Adipocyte (in vitro differentiated cells): ENCODE measurements at regions not wholly inside any gene's neighbourhood (a gene's known extent, or its start where the extent isn't known, plus 50 kb on each side); places are given as distances from the start of the nearest gene placed in this dataset.
A peak's percentile ranks its signal among the peaks of the same experiment; 100 is the strongest.
"Not testable (repeated sequence)": the region's sequence is repeated elsewhere in the genome, so short reads cannot be mapped to it uniquely, and the experiment has no call there.

Experiments used
- DNase-seq: peaks from one replicate; pipeline ENCODE4 v3.0.0-alpha.2; 2015; ENCODE audit warnings: low read depth
- H3K27me3 ChIP-seq: replicated peaks from 2 replicates; pipeline ENCODE4 v1.7.0; 2013; ENCODE audit warnings: mild to moderate bottlenecking, low read length, moderate library complexity; ENCODE audit not compliant: control insufficient read depth, insufficient read depth
- H3K36me3 ChIP-seq: 2 replicates; pipeline ENCODE4 v1.7.0; 2013; ENCODE audit warnings: low read length, mild to moderate bottlenecking, moderate library complexity; ENCODE audit not compliant: control insufficient read depth, insufficient read depth, severe bottlenecking
- H3K4me1 ChIP-seq: 2 replicates; pipeline ENCODE4 v1.7.0; 2013; ENCODE audit warnings: mild to moderate bottlenecking, low read length, moderate library complexity; ENCODE audit not compliant: control insufficient read depth, insufficient read depth
- H3K4me3 ChIP-seq: 2 replicates; pipeline ENCODE4 v1.7.0; 2013; ENCODE audit warnings: mild to moderate bottlenecking, low read length, moderate library complexity
- H3K9ac ChIP-seq: 2 replicates; pipeline ENCODE4 v1.7.0; 2013; ENCODE audit warnings: mild to moderate bottlenecking, low read length, moderate library complexity
- H3K9me3 ChIP-seq: 2 replicates; pipeline ENCODE4 v1.7.0; 2013; ENCODE audit warnings: mild to moderate bottlenecking, low read length, moderate library complexity; ENCODE audit not compliant: control insufficient read depth

- DNase-seq = peak; percentile 79
- Histone ChIP-seq H3K27me3 (no peaks in the 10 kb centered on the region), H3K36me3 (no peaks in the 10 kb centered on the region), H3K4me3 (peak overlapping the region; percentile 74), H3K9ac (peak overlapping the region; percentile 89), H3K4me1 (peaks cover 26% of the 10 kb centered on the region), H3K9me3 (no peaks in the 10 kb centered on the region)
Measured at GRCh38 chr18:43847164-43848091, 570.1 kb upstream of the SYT4 start.

DNA sequence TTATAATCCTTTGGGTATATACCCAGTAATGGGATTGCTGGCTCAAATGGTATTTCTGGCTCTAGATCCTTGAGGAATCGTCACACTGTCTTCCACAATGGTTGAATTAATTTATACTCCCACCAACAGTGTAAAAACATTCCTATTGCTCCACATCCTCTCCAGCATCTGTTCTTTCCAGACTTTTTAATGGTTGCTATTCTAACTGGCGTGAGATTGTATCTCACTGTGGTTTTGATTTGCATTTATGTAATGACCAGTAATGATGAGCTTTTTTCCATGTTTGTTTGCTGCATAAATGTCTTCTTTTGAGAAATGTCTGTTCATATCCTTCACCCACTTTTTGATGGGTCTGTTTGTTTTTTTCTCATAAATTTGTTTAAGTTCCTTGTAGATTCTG lies 572.5 kb upstream of the SYT4 start:
- not testable (repeated sequence) for H3K36me3 ChIP-seq, DNase-seq, H3K9ac ChIP-seq, H3K4me3 ChIP-seq, H3K27me3 ChIP-seq, H3K9me3 ChIP-seq
- H3K4me1 ChIP-seq = peaks cover 26% of the 10 kb centered on the region

DNA sequence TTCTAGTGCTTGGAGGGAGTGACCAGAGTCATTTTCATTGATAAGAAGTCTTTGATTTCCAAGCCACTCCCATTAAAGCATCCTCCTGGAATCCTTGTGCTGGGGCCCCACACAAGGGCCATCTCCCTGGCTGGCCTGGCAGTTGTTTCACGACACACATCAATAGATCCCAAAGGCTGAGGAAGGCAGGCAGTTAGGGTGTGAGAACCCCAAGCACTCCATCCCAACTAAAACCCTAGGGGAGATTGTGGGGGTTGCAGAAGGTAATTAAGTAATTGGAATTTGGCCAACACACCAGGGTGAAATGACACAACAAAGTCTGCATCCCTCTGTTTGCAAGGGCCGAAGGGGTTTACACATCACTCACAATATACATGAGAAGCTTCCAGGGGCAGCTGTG lies 578.1 kb upstream of the SYT4 start:
- no peak for DNase-seq
- Histone ChIP-seq H3K36me3 (no peaks in the 10 kb centered on the region), H3K27me3 (no peaks in the 10 kb centered on the region), H3K9me3 (no peaks in the 10 kb centered on the region), H3K4me3 (no peak overlapping the region), H3K4me1 (no peaks in the 10 kb centered on the region), H3K9ac (no peak overlapping the region)

DNA sequence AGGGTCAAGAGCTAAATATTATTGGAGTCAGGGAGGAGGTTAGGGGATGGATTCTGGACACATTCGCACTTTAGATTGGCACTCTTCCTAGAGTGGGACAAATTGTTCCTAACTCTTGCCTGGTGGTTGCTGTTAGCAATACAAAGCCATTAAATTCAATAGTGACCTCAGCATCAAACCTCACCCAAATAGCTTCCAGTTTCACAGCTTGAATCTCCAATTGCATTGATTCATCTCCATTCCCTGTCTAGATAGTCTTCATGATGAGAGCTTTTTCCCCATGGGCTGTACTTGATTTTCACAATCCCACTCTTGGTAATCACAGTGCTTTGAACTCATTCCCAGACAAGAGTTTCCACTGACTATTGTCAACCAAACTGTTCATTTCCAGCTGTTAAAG lies 585.9 kb upstream of the SYT4 start:
- H3K4me3 ChIP-seq = peak overlapping the region; percentile 29
- H3K27me3 ChIP-seq = no peaks in the 10 kb centered on the region
- H3K9ac ChIP-seq = peak overlapping the region; percentile 71
- H3K4me1 ChIP-seq = peaks cover 21% of the 10 kb centered on the region
- no peaks in the 10 kb centered on the region for H3K9me3 ChIP-seq
- DNase-seq = peak; percentile 53
- no peaks in the 10 kb centered on the region for H3K36me3 ChIP-seq

- no peak for DNase-seq
Measured at GRCh38 chr18:43866696-43867095, 589.4 kb upstream of the SYT4 start.

DNA sequence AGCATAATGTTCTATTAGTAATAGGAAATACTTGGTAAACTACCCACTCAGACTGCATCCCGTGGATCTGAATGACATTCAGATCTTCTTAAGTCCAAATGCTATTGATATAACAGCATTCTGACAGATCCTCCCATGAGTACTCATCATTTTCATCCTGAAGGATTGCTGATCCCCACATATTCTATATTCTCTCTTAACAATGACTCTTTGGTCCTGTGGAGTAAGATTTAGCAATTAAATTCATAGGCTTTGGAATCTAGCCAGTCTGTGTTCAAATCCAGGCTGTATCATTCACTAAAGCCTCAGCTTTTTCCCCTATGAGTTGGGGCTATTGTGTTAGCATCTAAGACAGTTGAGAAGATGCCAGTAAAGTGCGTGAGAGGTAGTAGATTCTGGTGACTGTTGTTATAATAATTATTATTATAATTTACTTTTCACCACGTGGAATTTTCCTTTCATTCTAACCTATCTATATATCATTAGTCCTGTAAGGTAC lies 591.3 kb upstream of the SYT4 start:
- no peak for DNase-seq
- H3K27me3 ChIP-seq = no peaks in the 10 kb centered on the region
- H3K36me3 ChIP-seq = no peaks in the 10 kb centered on the region
- peak overlapping the region; percentile 83 for H3K9ac ChIP-seq
- peaks cover 39% of the 10 kb centered on the region for H3K4me1 ChIP-seq
- no peak overlapping the region for H3K4me3 ChIP-seq
- no peaks in the 10 kb centered on the region for H3K9me3 ChIP-seq

More at GRCh38 chr18:43866696-43867095, 589.4 kb upstream of the SYT4 start:
- Histone ChIP-seq H3K9me3 (no peaks in the 10 kb centered on the region), H3K36me3 (no peaks in the 10 kb centered on the region), H3K9ac (no peak overlapping the region), H3K4me1 (peaks cover 51% of the 10 kb centered on the region), H3K27me3 (no peaks in the 10 kb centered on the region), H3K4me3 (no peak overlapping the region)

GRCh38 chr18:43869451-43870008 lies 592.2 kb upstream of the SYT4 start:
- peak; percentile 86 for DNase-seq
- Histone ChIP-seq H3K9me3 (no peaks in the 10 kb centered on the region), H3K4me1 (peaks cover 35% of the 10 kb centered on the region), H3K9ac (peak overlapping the region; percentile 83), H3K4me3 (peak overlapping the region; percentile 29), H3K36me3 (no peaks in the 10 kb centered on the region), H3K27me3 (no peaks in the 10 kb centered on the region)

- peak; percentile 67 for DNase-seq
Measured at GRCh38 chr18:43870626-43871025, 593.3 kb upstream of the SYT4 start.

DNA sequence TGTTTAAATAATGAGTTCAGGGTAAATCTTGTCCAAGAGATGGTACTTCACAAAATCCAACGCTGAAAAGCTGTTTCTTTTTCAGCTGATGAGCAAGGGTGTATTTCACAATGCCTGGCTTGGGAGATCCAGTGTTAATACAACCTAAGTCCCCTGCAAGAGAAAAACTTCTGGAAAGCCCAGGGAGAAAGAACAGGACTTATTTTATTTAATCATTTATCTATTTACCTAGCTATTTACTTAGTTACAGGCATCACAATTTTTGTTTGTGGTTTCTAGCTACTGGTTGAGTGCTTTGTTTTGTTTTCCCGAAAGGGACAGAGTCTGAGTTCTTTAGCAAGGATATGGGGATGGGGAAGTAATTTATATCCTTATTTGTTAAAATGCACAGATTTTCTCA lies 598.2 kb upstream of the SYT4 start:
- Histone ChIP-seq H3K27me3 (no peaks in the 10 kb centered on the region), H3K4me3 (no peak overlapping the region), H3K9ac (peak overlapping the region; percentile 85), H3K36me3 (no peaks in the 10 kb centered on the region), H3K4me1 (peaks cover 49% of the 10 kb centered on the region), H3K9me3 (no peaks in the 10 kb centered on the region)
- peak; percentile 71 for DNase-seq

More at GRCh38 chr18:43870626-43871025, 593.3 kb upstream of the SYT4 start:
- Histone ChIP-seq H3K4me3 (peak overlapping the region; percentile 29), H3K9me3 (no peaks in the 10 kb centered on the region), H3K9ac (peak overlapping the region; percentile 83), H3K36me3 (no peaks in the 10 kb centered on the region), H3K27me3 (no peaks in the 10 kb centered on the region), H3K4me1 (peaks cover 46% of the 10 kb centered on the region)

GRCh38 chr18:43876286-43876685 lies 599.0 kb upstream of the SYT4 start:
- DNase-seq = peak; percentile 84
- peak overlapping the region; percentile 85 for H3K9ac ChIP-seq
- no peaks in the 10 kb centered on the region for H3K27me3 ChIP-seq
- peaks cover 43% of the 10 kb centered on the region for H3K4me1 ChIP-seq
- H3K4me3 ChIP-seq = no peak overlapping the region
- H3K9me3 ChIP-seq = no peaks in the 10 kb centered on the region
- no peaks in the 10 kb centered on the region for H3K36me3 ChIP-seq

DNA sequence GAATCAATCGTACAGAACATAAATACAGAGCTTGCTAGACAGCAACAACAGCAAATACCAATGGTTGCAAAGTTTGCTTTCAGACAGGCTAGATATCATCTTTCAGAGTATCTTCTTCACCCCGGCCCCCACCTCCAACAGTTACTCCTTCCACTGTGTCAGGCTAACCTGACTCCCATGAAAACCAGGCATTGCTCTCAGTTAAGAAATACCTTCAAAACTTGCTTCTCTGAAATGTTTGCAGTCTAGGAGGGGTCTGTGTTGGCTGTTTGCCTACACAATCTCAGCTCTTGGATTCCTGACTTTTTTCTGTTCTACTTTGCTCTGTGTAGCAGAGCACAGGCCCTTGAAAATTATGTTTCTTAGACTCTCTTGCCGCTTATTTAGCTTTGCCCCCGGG lies 599.5 kb upstream of the SYT4 start:
- peak overlapping the region; percentile 85 for H3K9ac ChIP-seq
- H3K4me1 ChIP-seq = peaks cover 44% of the 10 kb centered on the region
- H3K27me3 ChIP-seq = no peaks in the 10 kb centered on the region
- H3K9me3 ChIP-seq = no peaks in the 10 kb centered on the region
- no peaks in the 10 kb centered on the region for H3K36me3 ChIP-seq
- no peak overlapping the region for H3K4me3 ChIP-seq
- peak; percentile 46 for DNase-seq
